ENCODE measurements at regions not wholly inside any gene's neighbourhood (a gene's known extent, or its start where the extent isn't known, plus 50 kb on each side); places are given as distances from the start of the nearest gene placed in this dataset.

GRCh38 chr4:123922847-123923246, 526.3 kb downstream of the SPRY1 start:
- DNase-seq (ENCODE audit: low read depth in 2 of 2) = peak; percentile 73 to 92

DNA sequence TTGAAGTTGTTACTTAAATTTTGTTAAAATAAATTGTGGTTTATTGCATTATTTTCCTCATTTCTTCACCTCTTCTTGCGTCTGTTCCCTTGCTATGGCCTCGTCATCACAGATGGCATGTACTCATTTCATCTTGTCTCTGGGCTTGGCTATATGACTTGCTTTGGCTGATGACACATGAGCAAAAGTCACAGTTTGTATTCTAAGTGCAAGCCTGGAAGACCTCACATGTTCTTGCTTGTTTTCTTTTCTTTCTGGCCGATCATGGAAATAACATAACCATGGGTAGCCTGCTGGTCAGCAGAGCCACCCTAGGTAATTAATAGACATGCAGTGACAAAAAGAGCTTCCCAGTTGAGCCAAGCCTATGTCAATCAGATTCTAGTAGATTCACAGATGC, 527.9 kb downstream of the SPRY1 start:
- DNase-seq (ENCODE audit: low read depth in 2 of 2) = peak in 1 of 2 donors; percentile 8

DNA sequence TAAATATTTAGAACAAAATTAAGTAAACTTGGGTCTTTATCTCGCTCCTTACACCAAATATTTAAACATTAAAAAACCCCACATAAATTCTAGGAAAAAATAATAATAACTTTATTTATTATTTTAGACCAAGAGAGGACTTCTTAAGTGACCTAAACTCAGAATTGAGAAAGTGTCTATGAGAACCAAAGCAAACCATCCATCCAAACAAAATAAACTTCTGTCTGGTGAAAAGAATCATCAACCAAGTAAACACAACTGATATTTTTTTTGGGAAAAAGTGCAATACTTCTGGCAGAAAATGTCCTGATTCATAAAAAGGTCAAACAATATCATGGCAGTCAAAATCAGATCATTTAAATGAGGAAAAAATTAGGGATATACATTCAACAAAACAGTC, 533.0 kb downstream of the SPRY1 start:
- DNase-seq (ENCODE audit: low read depth in 2 of 2) = no peak

DNA sequence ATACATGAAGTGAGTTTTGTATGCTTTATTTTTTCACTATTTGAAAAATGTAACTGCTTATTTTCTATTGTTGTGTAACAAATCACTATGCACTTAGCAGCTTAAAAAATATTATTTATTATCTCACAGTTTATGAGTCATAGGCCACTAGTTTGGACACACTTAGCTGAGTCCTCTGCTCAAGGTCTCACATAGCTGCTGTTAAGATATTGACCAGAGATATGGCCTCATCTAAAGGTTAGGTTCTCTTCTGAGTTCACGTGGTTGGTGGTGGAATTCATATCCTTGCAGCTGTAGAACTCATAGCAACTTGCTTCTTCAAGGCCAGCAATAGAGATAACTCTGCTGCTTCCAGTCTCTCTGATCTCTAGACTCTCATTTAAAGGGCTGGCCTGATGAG, 534.4 kb downstream of the SPRY1 start:
- DNase-seq (ENCODE audit: low read depth in 2 of 2) = no peak

GRCh38 chr4:123934096-123934495, 537.5 kb downstream of the SPRY1 start:
- DNase-seq (ENCODE audit: low read depth in 2 of 2) = no peak

DNA sequence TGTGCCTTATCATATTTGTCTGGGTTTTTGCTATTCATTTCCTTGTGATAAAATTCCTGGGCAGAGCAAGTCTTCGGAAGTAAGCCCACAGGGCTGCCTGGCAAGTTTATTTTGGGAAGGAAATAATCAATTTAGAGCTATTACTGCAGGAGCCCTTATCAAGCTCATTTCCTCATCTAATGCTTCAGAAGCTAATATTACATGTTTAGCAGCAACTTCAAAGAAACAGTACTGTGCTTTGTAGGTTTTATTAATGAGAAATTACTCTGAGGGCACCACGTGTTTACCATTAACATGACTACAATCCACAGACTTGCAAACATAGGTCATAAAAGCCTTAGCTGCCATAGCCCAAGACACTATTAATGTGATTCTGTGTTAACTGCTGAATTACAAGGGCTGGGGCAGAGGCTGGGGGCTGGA, 540.0 kb downstream of the SPRY1 start:
- DNase-seq (ENCODE audit: low read depth in 2 of 2) = peak in 1 of 2 donors; percentile 7

GRCh38 chr4:123937581-123937980, 541.0 kb downstream of the SPRY1 start:
- no peak for DNase-seq (ENCODE audit: low read depth in 2 of 2)

DNA sequence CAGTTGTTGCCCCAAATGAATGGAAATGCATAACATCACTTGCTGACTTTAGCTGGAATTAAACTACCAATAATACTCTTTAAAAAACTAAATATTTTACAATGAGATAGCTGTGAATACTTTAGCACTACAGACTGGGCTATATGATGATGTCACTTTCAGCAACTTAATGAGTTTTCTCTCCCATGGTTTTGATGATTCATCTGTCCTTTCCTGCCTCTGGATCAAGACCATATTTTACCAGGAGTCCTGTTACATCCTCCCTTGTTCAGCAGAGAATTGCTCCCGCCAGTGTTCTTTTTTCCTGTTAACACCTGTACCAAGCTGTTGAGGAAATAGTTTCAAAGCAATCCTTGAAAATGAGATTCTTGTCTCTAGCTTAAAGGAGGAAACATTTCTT, 543.0 kb downstream of the SPRY1 start:
- DNase-seq (ENCODE audit: low read depth in 2 of 2) = peak; percentile 81 to 94

GRCh38 chr4:123940604-123941003, 544.0 kb downstream of the SPRY1 start:
- DNase-seq (ENCODE audit: low read depth in 2 of 2) = no peak

GRCh38 chr4:123941306-123941705, 544.7 kb downstream of the SPRY1 start:
- DNase-seq (ENCODE audit: low read depth in 2 of 2) = no peak

- DNase-seq (ENCODE audit: low read depth in 2 of 2) = no peak
These were observed 547.4 kb downstream of the SPRY1 start for GRCh38 chr4:123943976-123944375.

DNA sequence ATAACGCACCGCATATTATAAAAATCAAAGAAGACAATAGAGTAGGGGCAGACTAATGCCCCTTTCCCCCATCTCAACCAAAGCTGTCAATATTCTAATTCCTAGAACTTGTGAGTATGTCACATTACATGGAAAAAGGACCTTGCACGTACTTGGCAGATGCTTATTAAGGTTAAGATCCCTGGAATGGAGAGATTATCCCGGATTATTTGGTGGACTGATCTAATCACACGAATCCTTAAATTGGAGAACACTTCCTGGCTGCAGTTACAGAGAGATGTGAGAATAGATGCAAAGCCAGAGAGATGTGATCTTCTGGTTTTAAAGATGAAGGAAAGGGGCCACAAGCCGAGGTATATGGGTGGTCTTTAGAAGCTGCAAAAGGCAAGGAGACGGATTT, 548.7 kb downstream of the SPRY1 start:
- no peak for DNase-seq (ENCODE audit: low read depth in 2 of 2)

- DNase-seq (ENCODE audit: low read depth in 2 of 2) = no peak
These were observed 553.9 kb downstream of the SPRY1 start for GRCh38 chr4:123950530-123950929.

- no peak for DNase-seq (ENCODE audit: low read depth in 2 of 2)
These were observed 556.1 kb downstream of the SPRY1 start for GRCh38 chr4:123952530-123953274.

DNA sequence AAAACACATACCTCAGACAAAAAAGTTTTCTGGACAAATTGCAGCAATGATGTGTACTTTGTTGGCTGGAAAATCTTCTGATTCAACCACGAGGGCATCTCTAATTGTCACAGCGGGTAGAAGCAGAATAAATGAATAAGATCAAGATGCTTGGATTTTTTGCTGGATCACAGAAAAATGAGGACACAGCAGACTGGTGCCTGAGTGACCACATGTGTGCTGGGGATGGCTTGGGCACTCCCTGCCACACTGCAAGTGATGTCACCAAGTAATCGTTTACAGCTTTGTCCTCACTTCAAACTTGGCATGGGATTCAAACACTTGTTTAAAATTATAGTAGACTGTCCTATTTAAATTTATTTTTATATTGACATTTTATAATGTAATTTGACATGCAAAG, 557.0 kb downstream of the SPRY1 start:
- DNase-seq (ENCODE audit: low read depth in 2 of 2) = no peak

DNA sequence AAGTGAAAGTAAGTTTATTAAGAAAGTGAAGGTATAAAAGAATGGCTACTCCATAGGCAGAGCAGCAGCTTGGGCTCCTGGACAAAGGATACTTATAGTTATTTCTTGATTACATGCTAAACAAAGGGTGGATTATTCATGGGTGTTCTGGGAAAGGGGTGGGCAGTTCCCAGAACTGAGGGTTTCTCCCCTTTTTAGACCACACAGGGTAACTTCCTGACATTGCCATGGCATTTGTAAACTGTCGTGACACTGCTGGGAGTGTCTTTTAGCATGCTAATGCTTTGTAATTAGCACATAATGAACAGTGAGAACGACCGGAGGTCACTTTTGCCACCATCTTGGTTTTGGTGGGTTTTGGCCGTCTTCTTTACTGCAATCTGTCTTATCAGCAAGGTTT, 557.6 kb downstream of the SPRY1 start:
- no peak for DNase-seq (ENCODE audit: low read depth in 2 of 2)

GRCh38 chr4:123955167-123955800, 558.7 kb downstream of the SPRY1 start:
- DNase-seq (ENCODE audit: low read depth in 2 of 2) = no peak

DNA sequence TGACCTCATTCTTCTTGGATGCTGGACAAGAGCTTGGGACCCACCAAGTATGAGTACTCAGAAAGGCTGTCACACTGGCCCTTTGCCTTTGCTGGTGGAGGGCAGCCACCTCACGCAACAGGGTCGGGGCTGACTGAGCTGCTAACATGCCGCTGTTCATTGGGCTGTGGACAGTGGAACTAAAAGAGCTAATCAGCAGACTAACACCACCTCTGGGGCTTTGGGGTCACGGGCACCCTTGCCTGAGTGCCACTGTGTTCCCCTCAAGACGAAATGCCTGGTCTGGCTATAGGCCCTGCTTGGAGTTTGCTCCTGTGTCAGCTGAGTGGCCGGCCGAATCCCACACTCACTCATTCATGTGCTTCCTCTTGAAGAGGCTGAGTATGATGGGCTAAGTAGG, 559.6 kb downstream of the SPRY1 start:
- no peak for DNase-seq (ENCODE audit: low read depth in 2 of 2)

DNA sequence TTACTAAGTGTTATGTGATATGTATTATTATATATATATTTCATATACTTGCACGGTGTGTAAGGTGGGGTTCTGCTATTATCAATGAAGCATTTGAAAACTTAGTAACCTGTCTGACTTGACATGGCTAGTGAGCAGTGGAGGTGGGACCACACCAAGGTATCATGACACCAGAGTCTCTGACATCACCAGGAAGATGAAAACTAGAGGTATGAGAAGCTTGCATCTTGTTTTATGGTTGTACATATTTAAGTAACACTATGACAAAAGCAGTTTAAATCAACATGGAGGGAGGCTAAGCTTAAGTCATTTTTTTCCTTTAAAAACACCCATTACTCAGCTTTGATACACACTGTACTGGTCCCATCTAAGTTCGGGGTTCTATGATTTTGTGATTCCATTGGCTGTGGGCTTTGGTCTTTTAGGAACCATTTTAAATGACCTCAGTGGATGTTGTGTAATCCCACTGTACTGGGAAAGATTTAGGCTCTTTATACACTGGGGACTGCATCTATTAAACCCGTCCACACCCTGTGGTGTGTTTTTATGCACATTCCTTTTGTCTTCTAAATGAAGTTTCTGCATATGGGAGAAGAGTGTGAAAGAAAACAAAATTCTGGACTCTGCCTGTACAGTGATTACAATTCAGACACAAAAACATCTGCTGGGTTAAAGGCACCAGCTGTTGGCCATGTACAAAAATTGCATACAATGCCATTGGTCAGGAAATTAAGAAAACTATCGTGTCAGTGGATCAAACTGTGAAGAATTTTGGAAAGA, 570.6 kb downstream of the SPRY1 start:
- no peak for DNase-seq (ENCODE audit: low read depth in 2 of 2)

DNA sequence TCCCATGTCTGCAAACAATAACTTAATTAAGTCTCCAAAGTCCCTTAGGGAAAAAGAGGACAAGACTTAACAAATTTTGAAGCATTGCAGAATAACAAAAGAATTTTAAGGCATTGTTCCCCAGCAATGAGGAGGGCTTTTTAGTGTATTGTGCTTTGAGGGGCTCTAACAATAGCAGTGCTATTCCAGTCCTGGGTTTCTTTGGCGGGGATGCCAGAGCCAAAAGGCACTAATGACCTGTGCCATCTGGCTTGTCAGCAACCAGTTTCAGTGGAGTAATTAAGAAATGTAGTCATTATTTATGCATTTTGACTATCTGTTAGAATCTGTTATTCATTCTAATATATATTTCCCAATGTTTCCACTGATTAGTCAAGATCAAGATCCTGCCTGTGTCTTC, 575.4 kb downstream of the SPRY1 start:
- no peak for DNase-seq (ENCODE audit: low read depth in 2 of 2)

DNA sequence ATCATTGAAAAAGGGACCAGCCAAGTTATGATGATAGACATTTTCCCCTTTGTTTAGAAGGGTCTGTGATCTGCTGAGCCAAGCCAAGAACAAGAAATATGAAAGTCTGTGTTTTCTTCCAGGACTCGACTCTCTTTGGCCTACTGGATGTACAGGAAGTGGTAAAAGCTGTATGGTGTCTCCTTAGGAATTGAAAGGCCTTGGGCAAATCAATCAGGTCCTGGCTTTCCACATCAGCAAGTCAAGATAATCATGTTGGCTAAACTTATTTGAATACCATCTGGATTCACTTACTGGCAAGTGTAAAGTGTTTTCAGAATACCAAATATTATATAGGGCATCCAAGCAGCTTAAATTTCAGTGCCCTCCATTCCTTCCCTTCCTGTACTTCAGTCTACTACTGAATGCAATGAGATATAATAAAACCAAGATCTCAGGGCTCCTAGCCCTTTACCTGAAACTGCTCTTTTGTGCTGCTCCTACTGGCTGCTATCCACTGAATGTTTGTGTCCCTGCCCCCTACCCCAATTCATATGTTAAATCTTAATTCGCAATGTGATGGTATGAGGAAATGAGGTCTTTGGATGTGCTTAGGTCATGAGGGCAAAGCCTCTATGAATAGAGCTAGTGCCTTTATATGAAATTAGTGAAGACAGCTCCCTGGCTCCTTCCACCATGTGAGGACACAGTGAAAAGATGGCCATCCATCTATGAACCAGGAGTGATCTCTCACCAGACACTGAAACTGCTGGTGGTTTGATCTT, 578.0 kb downstream of the SPRY1 start:
- DNase-seq (ENCODE audit: low read depth in 2 of 2) = no peak

DNA sequence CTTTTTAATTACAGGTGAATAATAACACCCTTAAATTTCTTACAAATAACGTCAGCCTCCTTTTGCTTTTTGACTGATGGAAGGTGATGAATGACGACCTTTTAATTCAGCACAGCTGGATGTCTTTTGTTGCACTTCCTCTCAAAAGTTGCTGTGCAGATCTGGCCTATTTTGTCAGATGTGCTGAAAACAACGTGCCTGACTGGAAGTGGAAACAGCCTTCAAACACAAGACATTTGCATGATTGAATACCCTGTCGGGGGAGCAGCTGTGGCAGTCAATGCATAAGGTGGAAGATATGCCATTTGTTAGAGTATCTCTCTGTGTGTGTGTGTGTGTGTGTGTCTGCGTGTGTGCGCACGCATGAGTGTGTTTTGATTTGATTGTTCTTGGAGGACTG, 579.7 kb downstream of the SPRY1 start:
- DNase-seq (ENCODE audit: low read depth in 2 of 2) = peak; percentile 66 to 84
